Astrocyte (in vitro differentiated cells and primary cell): ENCODE measurements at regions not wholly inside any gene's neighbourhood (a gene's known extent, or its start where the extent isn't known, plus 50 kb on each side); places are given as distances from the start of the nearest gene placed in this dataset.

ENCODE experiments used
- DNase-seq: peaks from one replicate; pipeline ENCODE4 v3.0.0-alpha.2; 2010; ENCODE audit warnings: low read depth
- FAIRE-seq: peaks from 2 replicates; lab custom pipeline; 2011; peaks lifted over from hg19 to GRCh38; lab: Jason Lieb, UNC
- H2AFZ ChIP-seq: 2 replicates; pipeline ENCODE4 v1.6.0; 2012; ENCODE audit warnings: low read depth, low read length, inconsistent platforms
- H3K27ac ChIP-seq: 2 replicates; pipeline ENCODE4 v1.5.1; 2011; ENCODE audit warnings: low read depth, low read length, inconsistent platforms
- H3K27me3 ChIP-seq: 2 replicates; pipeline ENCODE4 v1.6.0; 2011; ENCODE audit warnings: low read length, inconsistent platforms; ENCODE audit not compliant: insufficient read depth
- H3K36me3 ChIP-seq: 2 replicates; pipeline ENCODE4 v1.5.1; 2011; ENCODE audit warnings: low read length, inconsistent platforms; ENCODE audit not compliant: insufficient read depth
- H3K4me1 ChIP-seq: 2 replicates; pipeline ENCODE4 v1.5.1; 2011; ENCODE audit warnings: low read length, inconsistent platforms; ENCODE audit not compliant: insufficient read depth
- H3K4me2 ChIP-seq: 2 replicates; pipeline ENCODE4 v1.6.0; 2012; ENCODE audit warnings: low read length, inconsistent platforms
- H3K4me3 ChIP-seq: 2 replicates; pipeline ENCODE4 v1.5.1; 2011; ENCODE audit warnings: low read depth, mild to moderate bottlenecking, low read length, inconsistent platforms; ENCODE audit not compliant: insufficient read depth
- H3K79me2 ChIP-seq: 2 replicates; pipeline ENCODE4 v1.6.0; 2012; ENCODE audit warnings: mild to moderate bottlenecking, low read length, inconsistent platforms; ENCODE audit not compliant: insufficient read depth
- H3K9ac ChIP-seq: 2 replicates; pipeline ENCODE4 v1.6.0; 2012; ENCODE audit warnings: mild to moderate bottlenecking, low read length, inconsistent platforms
- H3K9me3 ChIP-seq: 2 replicates; pipeline ENCODE4 v1.5.1; 2012; ENCODE audit warnings: low read depth, mild to moderate bottlenecking, low read length, inconsistent platforms; ENCODE audit not compliant: insufficient read depth
- H4K20me1 ChIP-seq: 2 replicates; pipeline ENCODE4 v1.6.0; 2012; ENCODE audit warnings: low read length, inconsistent platforms; ENCODE audit not compliant: insufficient read depth
- H3K27ac Mint-ChIP-seq: one replicate; pipeline ENCODE4 v1.8.0; 2021; ENCODE audit warnings: mild to moderate bottlenecking, mixed read lengths; ENCODE audit not compliant: unreplicated experiment
- H3K27me3 Mint-ChIP-seq: one replicate; pipeline ENCODE4 v1.8.0; 2021; ENCODE audit warnings: low read depth, mixed read lengths; ENCODE audit not compliant: unreplicated experiment
- H3K36me3 Mint-ChIP-seq: one replicate; pipeline ENCODE4 v1.8.0; 2021; ENCODE audit warnings: low read depth, mixed read lengths; ENCODE audit not compliant: unreplicated experiment
- H3K4me1 Mint-ChIP-seq: one replicate; pipeline ENCODE4 v1.8.0; 2021; ENCODE audit warnings: low read depth, mixed read lengths; ENCODE audit not compliant: unreplicated experiment
- H3K4me3 Mint-ChIP-seq: one replicate; pipeline ENCODE4 v1.8.0; 2021; ENCODE audit warnings: mild to moderate bottlenecking, moderate library complexity, mixed read lengths; ENCODE audit not compliant: unreplicated experiment
- H3K9me3 Mint-ChIP-seq: one replicate; pipeline ENCODE4 v1.8.0; 2021; ENCODE audit warnings: mild to moderate bottlenecking, mixed read lengths; ENCODE audit not compliant: unreplicated experiment
- EZH2 ChIP-seq: IDR thresholded peaks from 2 replicates; pipeline ENCODE4 v1.6.1; 2012; ENCODE audit warnings: mild to moderate bottlenecking, low read length, inconsistent platforms; ENCODE audit not compliant: insufficient read depth
- TF ChIP-seq, protein P1 (sequence below): IDR thresholded peaks from 2 replicates; pipeline ENCODE4 v1.5.1; 2011; ENCODE audit warnings: low read depth, mild to moderate bottlenecking, inconsistent platforms, low read length, moderate library complexity; ENCODE audit not compliant: insufficient read depth

DNA sequence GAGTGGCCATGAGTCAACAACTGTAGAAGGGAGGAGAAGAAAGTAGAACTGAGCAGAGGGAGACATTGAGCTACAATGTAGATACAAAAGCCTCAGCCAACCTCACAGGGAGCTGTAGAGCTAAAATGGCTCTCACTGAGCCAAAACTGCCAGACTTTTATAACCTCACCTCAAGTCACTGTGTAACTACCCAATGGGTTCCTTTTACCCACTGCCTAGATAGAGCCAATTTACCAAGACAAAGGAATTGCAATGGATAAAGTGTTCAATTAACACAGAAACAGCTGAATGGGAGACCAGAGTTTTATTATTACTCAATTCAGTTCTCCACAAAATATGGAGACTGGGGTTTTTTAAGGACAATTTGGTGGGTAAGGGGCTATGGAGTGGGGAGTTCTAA lies 938.9 kb upstream of the GRIA3 start:
- no peak overlapping the region for H3K9ac ChIP-seq
- H3K4me3 ChIP-seq: no peak overlapping the region
- Mint-ChIP-seq H3K27ac (no peak overlapping the region), H3K27me3 (no peaks in the 10 kb centered on the region), H3K4me1 (no peaks in the 10 kb centered on the region), H3K9me3 (no peaks in the 10 kb centered on the region), H3K4me3 (no peak overlapping the region), H3K36me3 (no peaks in the 10 kb centered on the region)
- H4K20me1 ChIP-seq: no peaks in the 10 kb centered on the region
- no peak overlapping the region for H2AFZ ChIP-seq
- no peak for TF ChIP-seq EZH2
- TF ChIP-seq, protein P1, sequence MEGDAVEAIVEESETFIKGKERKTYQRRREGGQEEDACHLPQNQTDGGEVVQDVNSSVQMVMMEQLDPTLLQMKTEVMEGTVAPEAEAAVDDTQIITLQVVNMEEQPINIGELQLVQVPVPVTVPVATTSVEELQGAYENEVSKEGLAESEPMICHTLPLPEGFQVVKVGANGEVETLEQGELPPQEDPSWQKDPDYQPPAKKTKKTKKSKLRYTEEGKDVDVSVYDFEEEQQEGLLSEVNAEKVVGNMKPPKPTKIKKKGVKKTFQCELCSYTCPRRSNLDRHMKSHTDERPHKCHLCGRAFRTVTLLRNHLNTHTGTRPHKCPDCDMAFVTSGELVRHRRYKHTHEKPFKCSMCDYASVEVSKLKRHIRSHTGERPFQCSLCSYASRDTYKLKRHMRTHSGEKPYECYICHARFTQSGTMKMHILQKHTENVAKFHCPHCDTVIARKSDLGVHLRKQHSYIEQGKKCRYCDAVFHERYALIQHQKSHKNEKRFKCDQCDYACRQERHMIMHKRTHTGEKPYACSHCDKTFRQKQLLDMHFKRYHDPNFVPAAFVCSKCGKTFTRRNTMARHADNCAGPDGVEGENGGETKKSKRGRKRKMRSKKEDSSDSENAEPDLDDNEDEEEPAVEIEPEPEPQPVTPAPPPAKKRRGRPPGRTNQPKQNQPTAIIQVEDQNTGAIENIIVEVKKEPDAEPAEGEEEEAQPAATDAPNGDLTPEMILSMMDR: no peak
- H3K27ac ChIP-seq: no peak overlapping the region
- no peaks in the 10 kb centered on the region for H3K36me3 ChIP-seq
- no peak overlapping the region for H3K4me2 ChIP-seq
- DNase-seq (no peak), FAIRE-seq (no peak)
- H3K79me2 ChIP-seq: no peaks in the 10 kb centered on the region
- no peaks in the 10 kb centered on the region for H3K9me3 ChIP-seq
- no peaks in the 10 kb centered on the region for H3K4me1 ChIP-seq
- H3K27me3 ChIP-seq: no peaks in the 10 kb centered on the region

DNA sequence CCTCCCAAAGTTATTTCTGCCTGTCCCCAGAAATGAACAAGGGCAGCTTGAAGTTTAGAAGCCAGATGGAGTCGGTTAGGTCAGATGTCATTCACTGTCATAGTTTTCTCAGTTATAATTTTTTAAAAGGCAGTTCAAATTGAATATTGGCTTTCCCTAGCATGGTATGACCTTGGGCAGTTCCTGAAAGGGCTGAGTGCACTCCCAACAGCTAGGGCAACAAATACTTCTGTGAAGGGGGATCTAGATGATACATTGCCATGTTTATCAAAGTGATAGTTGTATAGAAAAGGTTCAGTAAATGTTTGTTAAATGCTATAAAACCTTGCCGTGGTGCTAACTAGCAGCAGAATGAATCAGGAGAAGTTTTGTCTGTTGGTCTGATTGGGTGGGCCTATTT lies 938.1 kb upstream of the GRIA3 start:
- H4K20me1 ChIP-seq: no peaks in the 10 kb centered on the region
- no peak overlapping the region for H3K27ac ChIP-seq
- Mint-ChIP-seq H3K9me3 (no peaks in the 10 kb centered on the region), H3K27me3 (no peaks in the 10 kb centered on the region), H3K27ac (no peak overlapping the region), H3K36me3 (no peaks in the 10 kb centered on the region), H3K4me3 (no peak overlapping the region), H3K4me1 (no peaks in the 10 kb centered on the region)
- H3K9ac ChIP-seq: no peak overlapping the region
- H3K27me3 ChIP-seq: no peaks in the 10 kb centered on the region
- H3K79me2 ChIP-seq: no peaks in the 10 kb centered on the region
- no peak for DNase-seq
- H3K36me3 ChIP-seq: no peaks in the 10 kb centered on the region
- no peak overlapping the region for H3K4me2 ChIP-seq
- TF ChIP-seq EZH2: no peak
- TF ChIP-seq, protein P1: no peak
- no peaks in the 10 kb centered on the region for H3K9me3 ChIP-seq
- H3K4me3 ChIP-seq: no peak overlapping the region
- no peak overlapping the region for H2AFZ ChIP-seq
- FAIRE-seq: no peak
- H3K4me1 ChIP-seq: no peaks in the 10 kb centered on the region

DNA sequence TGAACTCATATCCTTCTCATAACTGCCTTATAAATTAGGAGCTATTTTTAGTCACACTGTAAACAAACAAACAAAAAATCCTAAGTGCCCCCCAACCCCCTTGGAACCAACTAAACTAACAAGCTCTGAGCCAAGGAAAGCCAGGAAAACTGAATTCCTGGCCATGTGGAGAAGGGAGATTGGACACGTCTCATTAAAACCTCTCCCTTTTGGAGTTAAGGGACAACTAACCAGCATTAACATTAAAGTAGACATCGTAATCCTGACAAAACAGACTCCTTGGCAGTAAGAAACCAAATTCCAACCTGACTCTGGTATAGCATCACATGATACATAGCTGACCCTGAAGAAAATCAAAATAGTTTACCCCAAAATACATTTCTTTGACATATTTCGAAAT lies 937.1 kb upstream of the GRIA3 start:
- no peaks in the 10 kb centered on the region for H4K20me1 ChIP-seq
- no peak overlapping the region for H3K27ac Mint-ChIP-seq
- no peak overlapping the region for H2AFZ ChIP-seq
- no peaks in the 10 kb centered on the region for H3K36me3 ChIP-seq
- FAIRE-seq (no peak), DNase-seq (no peak)
- no peak overlapping the region for H3K4me2 ChIP-seq
- H3K79me2 ChIP-seq: no peaks in the 10 kb centered on the region
- H3K4me1 Mint-ChIP-seq: no peaks in the 10 kb centered on the region
- no peaks in the 10 kb centered on the region for H3K27me3 ChIP-seq
- H3K9me3 ChIP-seq: no peaks in the 10 kb centered on the region
- no peak overlapping the region for H3K27ac ChIP-seq
- no peak overlapping the region for H3K4me3 Mint-ChIP-seq
- TF ChIP-seq, protein P1: no peak
- TF ChIP-seq EZH2: no peak
- no peaks in the 10 kb centered on the region for H3K9me3 Mint-ChIP-seq
- H3K4me1 ChIP-seq: no peaks in the 10 kb centered on the region
- no peaks in the 10 kb centered on the region for H3K27me3 Mint-ChIP-seq
- no peak overlapping the region for H3K9ac ChIP-seq
- H3K36me3 Mint-ChIP-seq: no peaks in the 10 kb centered on the region
- no peak overlapping the region for H3K4me3 ChIP-seq
